Panc1 (cell line): ENCODE measurements at regions not wholly inside any gene's neighbourhood (a gene's known extent, or its start where the extent isn't known, plus 50 kb on each side); places are given as distances from the start of the nearest gene placed in this dataset.

Source experiments
- CTCF ChIP-seq: fragments of 450-650 bp; IDR thresholded peaks from 2 replicates; pipeline ENCODE4 v1.5.1; 2017; ENCODE audit warnings: mild to moderate bottlenecking
- POLR2AphosphoS5 ChIP-seq: IDR thresholded peaks from 2 replicates; pipeline ENCODE4 v1.6.1; 2012; ENCODE audit warnings: mild to moderate bottlenecking, low read depth, low read length, moderate library complexity
- TCF7L2 ChIP-seq: IDR thresholded peaks from 2 replicates; pipeline ENCODE4 v1.6.1; 2011; ENCODE audit warnings: mild to moderate bottlenecking, low read depth, low read length, inconsistent platforms

DNA sequence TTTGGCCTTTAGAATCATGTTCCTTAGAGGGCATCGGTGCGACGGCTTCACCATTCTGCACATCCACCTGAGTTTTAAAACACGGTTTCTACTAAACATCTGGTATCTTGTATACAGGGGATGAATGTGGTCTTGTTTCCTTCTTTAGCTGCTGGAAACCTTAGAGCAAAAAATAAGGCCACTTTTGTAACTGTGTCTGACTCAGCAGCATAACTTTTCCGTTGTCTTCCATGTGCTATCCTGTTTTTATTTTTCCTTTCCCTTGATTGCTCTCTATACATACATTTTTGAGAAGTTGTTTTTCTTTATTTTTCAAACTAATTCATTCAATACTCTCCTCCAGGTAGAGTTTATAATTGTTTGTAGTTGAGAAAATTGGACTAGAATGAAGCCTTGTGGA is 108.8 kb upstream of the PCED1B start:
- no peak for TF ChIP-seq CTCF
- TF ChIP-seq POLR2AphosphoS5, result no peak
- no peak for TF ChIP-seq TCF7L2
